Muscle of leg (tissue), 3 donors: ENCODE measurements at regions not wholly inside any gene's neighbourhood (a gene's known extent, or its start where the extent isn't known, plus 50 kb on each side); places are given as distances from the start of the nearest gene placed in this dataset.

Source experiments
- DNase-seq: peaks from one replicate; pipeline ENCODE4 v3.0.0; 2013
- H3K27ac ChIP-seq: one replicate; pipeline ENCODE4 v1.5.1; 2013; ENCODE audit warnings: mild to moderate bottlenecking, low read length, control low read depth
- H3K27me3 ChIP-seq: one replicate; pipeline ENCODE4 v1.6.1; 2013; ENCODE audit warnings: low read length; ENCODE audit not compliant: control insufficient read depth, insufficient read depth
- H3K36me3 ChIP-seq: one replicate; pipeline ENCODE4 v1.6.1; 2013; ENCODE audit warnings: low read length; ENCODE audit not compliant: control insufficient read depth, insufficient read depth
- H3K4me1 ChIP-seq: one replicate; pipeline ENCODE4 v1.6.1; 2013; ENCODE audit warnings: low read length; ENCODE audit not compliant: control insufficient read depth, insufficient read depth
- H3K4me3 ChIP-seq: one replicate; pipeline ENCODE4 v1.5.1; 2013; ENCODE audit warnings: low read length, control low read depth
- H3K9me3 ChIP-seq: replicated peaks from 2 replicates; pipeline ENCODE4 v1.6.1; 2013; ENCODE audit warnings: low read depth, low read length; ENCODE audit not compliant: control insufficient read depth
- WGBS: methylation state at CpG from one replicate; pipeline ENCODE4 v1.1.5; 2013; ENCODE audit warnings: missing lambda C conversion rate; ENCODE audit not compliant: insufficient coverage; 5-methylcytosine and 5-hydroxymethylcytosine counted together

DNA sequence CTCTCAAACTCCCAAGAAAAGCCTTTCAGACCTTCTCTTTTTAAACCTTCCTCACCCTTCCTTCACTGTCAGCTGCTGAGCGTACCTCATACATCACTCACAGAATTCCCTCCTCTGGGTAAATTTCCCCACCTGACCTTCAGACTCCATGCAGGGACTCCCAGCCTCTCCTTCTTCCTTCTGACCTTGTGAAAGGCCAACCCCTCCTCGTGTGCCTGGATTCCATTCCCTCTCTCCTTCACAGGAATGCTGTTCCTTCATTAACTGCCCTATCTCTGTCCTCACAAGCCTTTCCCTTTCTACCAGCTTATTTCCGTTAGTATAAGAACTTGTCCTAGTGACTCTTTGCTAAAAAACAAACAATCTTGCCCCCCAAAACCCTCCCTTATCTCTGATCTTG is 69.7 kb upstream of the MME start:
- Histone ChIP-seq H3K4me1 (no peaks in the 10 kb centered on the region), H3K9me3 (no peaks in the 10 kb centered on the region), H3K36me3 (no peaks in the 10 kb centered on the region), H3K27ac (no peak overlapping the region), H3K4me3 (no peak overlapping the region), H3K27me3 (no peaks in the 10 kb centered on the region)
- 68% methylated on average over 3 of the region's 3 CpGs for WGBS
- DNase-seq = no peak

DNA sequence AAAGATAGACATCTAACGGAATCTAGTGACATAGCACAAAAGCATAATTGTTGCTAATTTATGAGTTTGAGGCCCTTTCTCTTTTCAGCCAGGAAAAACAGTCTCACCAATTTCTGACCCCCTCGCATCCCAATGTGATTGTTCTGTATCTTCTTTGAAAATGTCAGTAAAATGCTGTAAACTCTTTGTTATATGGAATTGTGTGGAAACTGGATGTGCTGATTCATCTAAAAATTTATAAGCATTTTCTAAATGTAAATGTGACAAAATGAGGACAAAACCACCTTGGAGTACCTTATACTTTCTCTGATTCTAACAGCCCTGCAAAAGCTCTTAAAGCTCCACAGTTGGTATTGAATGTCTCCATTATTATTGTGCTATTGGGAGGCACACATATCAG is 70.9 kb upstream of the MME start:
- H3K27ac ChIP-seq = no peak overlapping the region
- H3K36me3 ChIP-seq = no peaks in the 10 kb centered on the region
- H3K4me3 ChIP-seq = no peak overlapping the region
- 100% methylated on average over 1 of the region's 2 CpGs for WGBS
- no peaks in the 10 kb centered on the region for H3K27me3 ChIP-seq
- no peaks in the 10 kb centered on the region for H3K9me3 ChIP-seq
- DNase-seq = no peak
- H3K4me1 ChIP-seq = no peaks in the 10 kb centered on the region

- no peaks in the 10 kb centered on the region for H3K36me3 ChIP-seq
- no peaks in the 10 kb centered on the region for H3K9me3 ChIP-seq
- no peaks in the 10 kb centered on the region for H3K4me1 ChIP-seq
- no peak for DNase-seq
- H3K27ac ChIP-seq = no peak overlapping the region
- no peaks in the 10 kb centered on the region for H3K27me3 ChIP-seq
- WGBS = 85% methylated on average over 2 of the region's 3 CpGs
- H3K4me3 ChIP-seq = no peak overlapping the region
Measured at GRCh38 chr3:155007729-155008128, 72.4 kb upstream of the MME start.

DNA sequence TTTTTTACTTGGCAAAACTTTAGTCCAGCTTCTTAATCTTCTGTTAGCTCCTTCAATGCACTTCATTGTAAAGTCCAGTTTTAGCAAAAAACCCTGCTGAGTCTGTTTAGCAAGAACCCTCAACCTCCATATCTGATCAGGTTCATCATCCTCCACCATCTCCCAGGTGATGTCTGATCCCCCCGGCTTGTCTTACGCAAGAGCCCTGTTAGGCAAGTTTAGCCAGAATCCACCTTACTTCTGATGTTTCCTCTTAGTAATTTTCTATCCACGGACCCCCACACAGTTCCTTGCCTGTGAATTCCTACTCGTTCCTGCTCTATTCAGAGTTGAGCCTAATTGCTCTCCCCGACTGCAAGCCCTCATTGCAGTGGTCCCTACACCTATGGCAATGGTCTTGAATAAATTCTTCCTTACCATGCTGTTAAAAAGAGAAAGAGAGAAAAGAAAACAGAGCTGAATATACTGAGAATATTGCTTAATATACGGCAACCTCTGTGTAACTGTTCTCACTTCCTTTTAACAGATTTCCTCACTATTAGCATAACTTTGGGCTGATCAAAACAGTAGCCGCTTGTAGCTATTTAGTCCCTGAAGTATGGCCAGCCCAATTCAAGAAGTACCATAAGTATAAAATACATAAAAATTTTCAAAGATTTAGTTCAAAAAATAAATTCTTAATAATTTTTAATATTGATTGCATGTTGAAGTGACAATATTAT is 78.7 kb upstream of the MME start:
- no peaks in the 10 kb centered on the region for H3K9me3 ChIP-seq
- no peak overlapping the region for H3K27ac ChIP-seq
- WGBS = 70% methylated on average over 5 of the region's 7 CpGs
- DNase-seq = no peak
- H3K36me3 ChIP-seq = no peaks in the 10 kb centered on the region
- H3K4me3 ChIP-seq = no peak overlapping the region
- no peaks in the 10 kb centered on the region for H3K27me3 ChIP-seq
- H3K4me1 ChIP-seq = no peaks in the 10 kb centered on the region

GRCh38 chr3:154992655-154993054 is 87.5 kb upstream of the MME start:
- H3K27me3 ChIP-seq = no peaks in the 10 kb centered on the region
- H3K27ac ChIP-seq = no peak overlapping the region
- no peaks in the 10 kb centered on the region for H3K9me3 ChIP-seq
- DNase-seq = no peak
- H3K4me1 ChIP-seq = no peaks in the 10 kb centered on the region
- H3K36me3 ChIP-seq = no peaks in the 10 kb centered on the region
- H3K4me3 ChIP-seq = no peak overlapping the region

GRCh38 chr3:154990543-154990942 is 89.6 kb upstream of the MME start:
- Histone ChIP-seq H3K9me3 (no peaks in the 10 kb centered on the region), H3K27ac (no peak overlapping the region), H3K36me3 (no peaks in the 10 kb centered on the region), H3K4me3 (no peak overlapping the region), H3K4me1 (no peaks in the 10 kb centered on the region), H3K27me3 (no peaks in the 10 kb centered on the region)
- DNase-seq = no peak

DNA sequence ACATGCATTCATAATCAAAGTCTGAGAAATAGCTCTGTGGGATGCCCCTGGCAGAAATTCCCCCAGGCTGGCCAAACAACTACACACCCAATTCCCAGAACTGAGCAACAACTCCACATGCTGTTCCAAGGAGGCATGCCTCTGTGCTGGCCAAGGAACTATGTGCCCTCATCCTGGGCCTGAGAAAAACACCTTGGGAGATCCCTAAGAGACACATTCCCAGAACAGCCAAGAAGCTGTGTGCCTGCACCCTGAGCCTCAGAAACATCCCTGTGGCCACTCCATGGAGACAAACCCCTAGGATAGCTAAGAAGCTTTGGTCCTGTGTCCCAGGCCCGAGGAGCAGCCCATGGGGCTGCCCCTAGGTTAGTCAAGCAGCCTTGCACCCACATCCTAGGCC is 92.3 kb upstream of the MME start:
- Histone ChIP-seq H3K9me3 (no peaks in the 10 kb centered on the region), H3K4me1 (no peaks in the 10 kb centered on the region), H3K36me3 (no peaks in the 10 kb centered on the region), H3K27ac (no peak overlapping the region), H3K27me3 (no peaks in the 10 kb centered on the region), H3K4me3 (no peak overlapping the region)
- WGBS = no CpG with 5 or more reads among the region's 1 CpG
- no peak for DNase-seq

- H3K27me3 ChIP-seq = no peaks in the 10 kb centered on the region
- no peaks in the 10 kb centered on the region for H3K9me3 ChIP-seq
- DNase-seq = no peak
- WGBS = no CpG with 5 or more reads among the region's 1 CpG
- no peaks in the 10 kb centered on the region for H3K4me1 ChIP-seq
- no peak overlapping the region for H3K4me3 ChIP-seq
- no peak overlapping the region for H3K27ac ChIP-seq
- no peaks in the 10 kb centered on the region for H3K36me3 ChIP-seq
Measured at GRCh38 chr3:154981664-154982063, 98.5 kb upstream of the MME start.

GRCh38 chr3:154981201-154981600 is 98.9 kb upstream of the MME start:
- no peak for DNase-seq
- Histone ChIP-seq H3K9me3 (no peaks in the 10 kb centered on the region), H3K27me3 (no peaks in the 10 kb centered on the region), H3K36me3 (no peaks in the 10 kb centered on the region), H3K27ac (no peak overlapping the region), H3K4me1 (no peaks in the 10 kb centered on the region), H3K4me3 (no peak overlapping the region)

DNA sequence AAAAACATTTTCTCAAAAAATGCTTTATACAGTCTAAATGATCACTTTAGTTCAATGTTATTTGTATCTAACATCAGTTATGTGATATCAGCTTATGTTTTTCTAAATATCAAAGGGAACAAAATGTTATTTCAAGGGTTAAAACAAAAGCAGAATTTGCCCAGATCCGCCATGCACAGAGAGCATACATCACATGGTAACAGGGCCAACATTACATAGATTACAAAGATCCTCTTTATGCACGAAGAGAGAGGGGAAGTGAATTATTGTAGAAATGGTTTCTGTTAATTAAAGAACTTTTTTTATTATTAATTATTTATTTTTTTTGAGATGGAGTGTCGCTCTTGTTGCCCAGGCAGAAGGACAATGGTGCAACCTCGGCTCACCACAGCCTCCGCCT is 100.8 kb upstream of the MME start:
- no peaks in the 10 kb centered on the region for H3K36me3 ChIP-seq
- no peaks in the 10 kb centered on the region for H3K4me1 ChIP-seq
- no peaks in the 10 kb centered on the region for H3K27me3 ChIP-seq
- no CpG with 5 or more reads among the region's 5 CpGs for WGBS
- H3K27ac ChIP-seq = no peak overlapping the region
- no peak overlapping the region for H3K4me3 ChIP-seq
- no peak for DNase-seq
- H3K9me3 ChIP-seq = no peaks in the 10 kb centered on the region

DNA sequence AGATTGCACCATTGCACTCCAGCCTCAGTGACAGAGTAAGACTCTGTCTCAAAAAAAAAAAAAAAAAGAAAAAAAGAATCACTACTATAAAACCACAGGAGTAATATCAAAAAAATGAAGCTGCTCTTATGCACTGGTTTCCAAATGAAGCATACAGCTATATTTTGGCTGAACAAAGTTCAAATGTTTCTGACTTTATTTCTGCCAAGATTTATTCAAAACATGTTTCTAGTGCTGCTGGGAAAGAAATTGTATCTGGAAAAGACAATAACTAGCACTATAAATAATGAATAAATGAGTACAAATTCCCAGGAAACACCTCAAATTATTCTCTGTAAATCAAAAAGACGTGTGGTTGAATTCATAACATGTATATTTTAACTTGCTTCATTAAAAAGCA is 102.5 kb upstream of the MME start:
- H3K9me3 ChIP-seq = no peaks in the 10 kb centered on the region
- H3K36me3 ChIP-seq = no peaks in the 10 kb centered on the region
- H3K4me1 ChIP-seq = no peaks in the 10 kb centered on the region
- H3K27ac ChIP-seq = no peak overlapping the region
- H3K4me3 ChIP-seq = no peak overlapping the region
- no peaks in the 10 kb centered on the region for H3K27me3 ChIP-seq
- no CpG with 5 or more reads among the region's 1 CpG for WGBS
- DNase-seq = peak; percentile 89
